ENCODE measurements at regions not wholly inside any gene's neighbourhood (a gene's known extent, or its start where the extent isn't known, plus 50 kb on each side); places are given as distances from the start of the nearest gene placed in this dataset.
"Not testable (repeated sequence)": the region's sequence is repeated elsewhere in the genome, so short reads cannot be mapped to it uniquely, and the experiment has no call there.

DNA sequence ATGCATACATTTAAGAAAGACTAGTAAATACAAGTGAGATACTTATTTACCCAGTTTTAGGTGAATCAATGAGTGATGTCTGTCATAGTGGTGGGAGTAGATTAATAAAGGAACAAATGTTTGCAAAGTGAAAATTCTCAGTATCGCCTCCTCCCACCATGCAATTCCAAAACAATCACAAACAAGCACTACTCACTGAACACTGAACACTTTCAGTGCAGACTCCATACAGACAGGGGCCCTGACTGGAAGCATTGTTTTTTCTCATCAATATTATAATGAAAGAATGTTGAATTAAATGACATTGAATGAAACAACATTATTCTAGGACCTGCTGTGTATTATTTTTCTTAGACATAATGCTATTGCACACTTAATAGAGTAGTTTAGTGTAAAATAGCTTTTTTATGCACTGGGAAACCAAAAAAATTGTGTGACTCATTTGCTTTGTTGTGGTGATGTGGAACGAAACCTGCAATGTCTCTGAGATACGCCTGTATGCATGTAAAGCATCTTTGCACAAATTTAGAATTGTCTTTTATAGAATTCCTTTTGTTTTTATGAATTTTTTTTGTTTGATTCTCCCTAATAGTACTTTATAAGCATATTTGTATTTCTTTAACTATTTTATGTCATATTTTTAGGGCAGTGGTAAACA lies 317.5 kb downstream of the UTRN start:
- H3K4me3 ChIP-seq (ENCODE audit: low read depth, low read length): no peak overlapping the region

DNA sequence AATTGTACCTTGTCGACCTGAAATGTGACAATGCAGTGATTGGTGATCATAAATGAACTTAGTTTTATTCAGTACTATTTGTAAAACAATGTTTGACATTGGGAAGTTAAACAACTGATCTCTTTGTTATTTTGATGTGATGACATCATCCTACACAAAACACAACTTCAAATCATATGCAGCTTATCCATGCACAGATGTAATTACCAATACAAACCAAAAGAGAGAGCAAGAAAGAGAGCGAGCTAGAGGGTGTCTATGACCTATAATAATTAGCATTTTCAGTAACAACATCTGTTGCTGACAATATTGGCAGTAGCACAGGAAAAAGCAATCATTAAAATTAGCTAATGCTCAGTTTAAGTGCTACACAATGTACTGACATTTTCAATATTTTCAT lies 320.9 kb downstream of the UTRN start:
- H3K4me3 ChIP-seq (ENCODE audit: low read depth, low read length): no peak overlapping the region

DNA sequence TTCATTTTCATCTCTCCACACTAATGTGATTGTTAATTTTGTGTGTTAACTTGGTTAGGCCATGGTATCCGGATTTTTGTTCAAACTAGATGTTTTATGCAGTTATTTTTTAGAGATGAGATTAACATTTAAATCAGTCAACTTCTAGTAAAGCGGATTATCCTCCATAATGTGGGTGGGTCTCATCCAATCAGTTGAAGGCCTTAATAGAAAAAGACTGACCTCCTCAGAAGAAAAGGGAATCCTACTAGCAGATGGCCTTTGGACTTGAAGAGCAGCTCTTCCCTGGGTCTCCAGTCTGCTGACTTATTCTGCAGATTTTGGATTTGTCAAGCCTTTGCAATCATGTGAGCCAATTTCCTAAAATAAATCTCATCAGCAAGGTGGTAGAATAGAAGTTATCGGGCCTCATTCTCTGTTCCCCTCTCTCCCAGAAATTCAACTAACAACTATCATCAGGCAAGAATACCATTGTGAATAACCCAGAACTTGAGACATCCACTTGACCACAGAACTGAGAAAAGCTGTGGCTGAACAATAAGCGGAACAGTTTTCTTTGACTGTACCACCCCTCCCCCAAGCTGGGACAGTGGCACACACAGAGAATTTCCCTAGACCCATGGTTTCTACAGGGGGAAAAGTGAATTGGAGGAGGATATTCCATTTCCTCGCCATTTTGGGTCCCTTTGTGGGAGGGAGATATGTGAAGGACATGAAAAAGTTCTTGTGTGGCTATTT lies 323.0 kb downstream of the UTRN start:
- no peak overlapping the region for H3K4me3 ChIP-seq (ENCODE audit: low read depth, low read length)

DNA sequence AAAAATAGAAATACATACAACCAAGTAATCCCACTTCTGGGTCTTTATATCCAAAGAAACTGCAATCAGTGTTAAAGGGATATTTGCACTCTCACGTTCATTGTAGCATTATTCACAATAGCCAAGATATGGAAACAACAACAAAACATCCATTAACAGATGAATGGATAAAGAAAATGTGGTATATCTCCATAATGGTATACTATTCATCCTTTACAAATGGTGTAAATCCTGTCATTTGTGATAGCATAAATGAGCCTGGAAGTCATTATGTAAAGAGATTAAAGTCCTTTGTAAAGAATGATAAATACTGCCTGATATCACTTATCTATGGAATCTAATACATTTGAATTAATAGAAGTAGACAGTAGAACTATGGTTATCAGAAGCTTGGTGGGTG lies 327.7 kb downstream of the UTRN start:
- H3K4me3 ChIP-seq (ENCODE audit: low read depth, low read length): no peak overlapping the region

DNA sequence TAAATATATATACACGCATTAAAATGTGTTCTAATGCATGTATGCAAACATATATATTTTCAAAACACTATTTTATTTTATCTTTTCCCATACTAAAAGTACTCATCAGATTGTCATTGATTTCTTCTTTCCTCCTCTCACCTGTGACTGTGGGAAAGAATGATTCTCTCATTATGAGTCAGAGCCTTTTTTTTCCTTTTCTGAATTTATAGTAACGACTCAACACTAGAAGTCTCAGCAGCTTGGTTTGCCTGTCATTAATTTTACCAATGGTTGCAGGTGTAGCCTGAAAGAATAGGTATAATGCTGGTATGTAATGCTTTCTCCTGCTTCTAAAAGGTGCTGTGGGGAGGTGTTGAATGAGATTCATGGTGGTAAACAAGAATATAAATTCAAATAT lies 328.7 kb downstream of the UTRN start:
- H3K4me3 ChIP-seq (ENCODE audit: low read depth, low read length): no peak overlapping the region

DNA sequence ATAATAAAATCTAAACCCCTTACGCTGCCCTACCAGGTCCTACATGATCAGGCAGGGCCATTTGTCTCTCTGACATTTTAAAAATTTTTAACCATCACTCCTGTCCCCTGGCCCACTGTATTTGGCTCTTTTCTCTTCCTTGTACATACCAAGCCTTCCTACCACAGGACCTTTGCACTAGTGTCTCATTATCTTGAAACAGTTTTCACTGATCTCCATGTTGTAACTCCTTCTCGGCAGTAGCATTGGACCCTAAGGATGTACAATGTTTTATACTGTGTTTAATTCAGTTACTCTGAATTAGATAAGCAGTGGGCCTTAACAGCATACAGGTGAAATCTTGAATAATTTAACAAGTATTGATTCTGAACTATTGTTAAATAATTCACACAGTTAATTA lies 330.7 kb downstream of the UTRN start:
- H3K4me3 ChIP-seq (ENCODE audit: low read depth, low read length): no peak overlapping the region

DNA sequence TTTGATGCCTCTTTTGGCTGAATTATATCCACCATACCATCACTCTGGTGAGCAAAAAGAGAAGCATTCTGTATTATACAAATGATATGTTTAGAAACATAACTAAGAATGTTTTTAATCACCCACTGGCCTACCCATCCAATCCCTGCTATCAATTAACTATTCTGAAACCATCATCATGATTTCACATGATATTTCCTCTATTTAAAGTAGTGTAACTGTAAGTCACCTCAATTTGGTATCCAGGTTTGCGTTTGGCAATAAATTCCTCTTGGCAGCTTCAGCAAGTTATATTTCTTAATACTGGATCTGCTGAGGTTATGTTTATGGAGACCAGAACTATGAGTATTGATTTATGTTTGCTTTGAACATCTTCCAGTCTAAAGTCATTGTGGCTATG lies 332.1 kb downstream of the UTRN start:
- no peak overlapping the region for H3K4me3 ChIP-seq (ENCODE audit: low read depth, low read length)

DNA sequence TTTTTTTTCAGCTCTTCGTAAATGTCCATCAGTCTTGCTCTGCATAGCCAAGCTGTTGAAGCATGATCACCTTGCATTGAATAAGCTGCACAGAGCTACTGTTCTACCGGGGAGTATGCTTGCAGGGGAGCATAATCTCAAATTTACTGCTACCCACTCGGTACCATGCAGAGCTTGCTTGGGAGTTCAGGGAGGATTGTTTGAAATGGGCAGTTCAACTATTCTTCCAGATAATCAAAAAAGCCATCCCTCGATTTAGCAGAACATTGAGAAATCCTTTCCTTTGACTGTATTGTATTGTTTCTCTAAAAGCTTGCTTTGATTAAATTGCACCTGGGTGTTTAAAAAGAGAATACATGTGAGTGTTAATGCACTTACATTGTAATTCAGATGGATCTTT lies 332.6 kb downstream of the UTRN start:
- no peak overlapping the region for H3K4me3 ChIP-seq (ENCODE audit: low read depth, low read length)

DNA sequence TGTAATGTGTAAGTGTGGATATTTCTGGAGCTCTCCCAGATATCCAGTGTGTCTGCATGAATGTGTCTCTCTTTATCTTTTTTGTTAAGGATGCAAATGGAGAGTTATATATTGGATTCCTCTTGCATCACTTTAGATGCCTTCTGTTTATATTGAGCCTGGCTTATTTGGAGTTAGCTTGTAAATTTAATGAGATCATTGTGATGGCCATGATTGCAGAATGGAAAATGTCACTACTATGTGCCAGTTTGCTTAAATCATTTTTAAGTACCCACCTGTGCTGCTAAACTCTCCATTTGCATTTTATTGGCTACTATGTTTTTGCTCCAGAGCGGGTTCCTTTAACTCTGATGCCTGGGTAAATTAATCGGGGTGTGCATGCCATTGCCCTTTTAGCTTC lies 334.8 kb downstream of the UTRN start:
- no peak overlapping the region for H3K4me3 ChIP-seq (ENCODE audit: low read depth, low read length)

DNA sequence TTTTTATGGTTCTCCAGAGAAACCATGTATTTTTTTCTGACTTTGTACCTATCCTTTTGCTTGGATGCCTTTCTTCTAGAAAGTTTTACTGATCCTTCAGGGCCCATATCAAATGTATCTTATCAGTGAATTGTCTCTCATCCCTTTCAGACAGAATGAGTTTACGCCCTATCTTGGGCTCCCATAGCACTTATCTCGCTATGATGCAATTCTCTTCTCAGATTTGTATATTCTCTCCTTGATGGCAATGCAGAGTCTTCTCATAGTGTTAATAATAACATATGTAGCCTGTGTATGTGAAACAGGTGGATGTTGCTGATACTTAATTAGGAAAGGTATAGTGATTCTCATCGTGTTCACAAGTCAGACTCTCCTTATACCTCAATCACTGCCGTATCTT lies 336.2 kb downstream of the UTRN start:
- H3K4me3 ChIP-seq (ENCODE audit: low read depth, low read length): no peak overlapping the region

DNA sequence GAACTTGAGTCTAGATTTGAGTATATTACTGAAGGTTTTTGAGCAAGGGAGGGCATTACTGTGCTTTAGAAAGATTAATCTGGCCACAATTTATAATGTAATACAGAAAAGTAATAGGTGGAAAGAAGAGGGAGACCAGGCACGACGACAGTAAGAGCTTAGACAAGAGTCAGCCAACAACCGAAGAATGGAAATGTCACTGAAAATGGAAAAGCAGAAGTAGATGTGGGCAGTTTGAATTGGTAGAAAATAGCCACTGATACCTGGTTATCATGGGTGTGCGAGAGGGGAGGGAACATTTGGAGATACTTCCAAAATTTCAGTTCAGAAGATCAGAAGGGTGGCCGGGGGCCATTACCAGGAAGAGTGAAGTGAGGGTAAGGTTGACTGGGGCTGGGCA lies 339.1 kb downstream of the UTRN start:
- no peak overlapping the region for H3K4me3 ChIP-seq (ENCODE audit: low read depth, low read length)

DNA sequence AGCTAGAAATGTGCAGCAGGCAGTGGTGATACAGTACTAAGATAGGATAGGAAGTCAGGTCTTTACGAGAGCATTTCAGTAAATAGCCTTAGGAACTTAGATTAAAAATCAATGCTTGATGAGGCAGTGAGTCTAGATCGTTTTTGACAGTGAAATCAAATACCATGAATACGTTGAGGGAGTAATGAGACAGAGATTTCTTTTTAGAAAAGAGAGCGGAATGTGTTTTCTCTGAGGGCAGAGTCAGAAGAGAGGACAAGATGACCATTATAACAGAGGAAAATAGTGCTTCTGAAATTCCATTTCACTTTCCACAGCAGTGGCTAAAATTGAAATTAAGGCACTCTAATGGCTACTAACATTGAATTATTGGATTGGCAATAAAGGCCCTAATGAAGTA lies 339.6 kb downstream of the UTRN start:
- no peak overlapping the region for H3K4me3 ChIP-seq (ENCODE audit: low read depth, low read length)

DNA sequence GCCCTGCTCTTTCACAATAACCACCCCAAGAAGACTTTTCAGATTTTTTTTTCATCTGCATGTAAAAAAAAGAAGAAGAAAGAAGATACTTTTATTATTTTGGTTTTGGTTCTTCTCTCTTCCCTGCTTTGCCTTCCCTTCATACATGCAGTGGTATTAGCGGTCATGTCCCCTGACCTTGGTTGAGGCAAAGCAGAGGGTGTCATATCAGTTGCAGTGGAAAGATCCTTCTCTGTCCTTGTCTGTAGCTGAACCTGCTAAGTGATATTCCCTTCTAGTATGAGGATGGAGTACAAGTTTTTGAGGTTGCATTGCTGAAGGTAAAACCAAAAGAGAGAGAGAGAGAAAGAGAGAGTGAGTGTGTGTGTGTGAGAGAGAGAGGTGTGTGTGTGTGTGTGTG lies 345.7 kb downstream of the UTRN start:
- no peak overlapping the region for H3K4me3 ChIP-seq (ENCODE audit: low read depth, low read length)

DNA sequence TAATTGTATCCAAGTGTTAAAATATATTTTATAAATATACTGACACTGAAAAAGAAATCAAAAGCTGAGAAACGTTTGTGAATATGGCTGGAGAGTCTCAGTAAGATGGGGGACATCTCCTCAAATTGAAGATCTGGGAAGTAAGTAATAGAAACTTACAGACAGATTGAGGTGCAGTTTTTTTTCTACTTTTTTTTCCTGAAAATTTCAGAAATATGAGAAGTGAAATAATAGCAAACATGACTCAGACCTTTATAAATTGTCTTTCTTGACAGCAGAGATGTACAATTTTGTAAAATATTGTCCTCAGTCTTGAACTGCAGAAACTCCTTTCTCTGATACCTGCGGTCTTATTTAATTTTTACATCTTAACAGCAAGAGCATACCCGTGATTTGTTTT lies 347.1 kb downstream of the UTRN start:
- no peak overlapping the region for H3K4me3 ChIP-seq (ENCODE audit: low read depth, low read length)

DNA sequence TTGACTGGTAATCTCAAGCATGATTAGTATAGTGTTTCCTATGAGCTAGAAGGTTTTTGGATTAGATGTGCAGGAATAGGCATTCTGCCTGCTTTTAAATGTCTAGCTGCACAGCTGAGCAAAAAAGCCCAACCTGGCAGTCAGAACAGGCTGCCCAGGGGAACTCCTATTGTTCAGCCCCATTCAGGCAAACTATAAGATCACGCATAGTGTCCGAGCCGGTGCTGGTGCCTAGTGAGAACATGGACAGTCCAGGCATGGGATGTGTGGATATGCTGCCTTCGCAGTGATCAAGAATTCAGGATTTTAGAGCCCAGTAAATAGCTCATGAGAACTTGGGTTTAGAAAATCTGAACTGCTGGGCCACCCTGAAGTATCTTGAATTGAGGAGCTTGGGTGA lies 348.8 kb downstream of the UTRN start:
- no peak overlapping the region for H3K4me3 ChIP-seq (ENCODE audit: low read depth, low read length)

DNA sequence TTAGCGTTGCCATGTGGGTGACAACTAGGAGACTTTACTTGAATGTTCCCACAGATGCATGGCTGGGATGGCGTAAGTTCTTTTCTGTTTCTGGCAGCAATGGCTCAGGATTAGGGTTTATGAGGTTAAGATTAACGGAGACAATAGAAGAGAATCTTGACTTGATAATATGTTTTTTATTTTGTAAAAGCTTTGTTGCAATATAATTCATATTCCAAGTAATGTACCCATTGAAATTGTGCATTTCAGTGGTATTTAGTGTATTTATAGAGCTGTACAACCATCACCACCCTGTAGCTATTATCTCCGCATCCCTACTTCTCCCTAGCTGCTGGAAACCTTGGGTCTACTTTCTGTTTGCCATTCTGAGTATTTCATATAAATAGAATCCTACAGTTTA lies 349.2 kb downstream of the UTRN start:
- H3K4me3 ChIP-seq (ENCODE audit: low read depth, low read length): no peak overlapping the region

DNA sequence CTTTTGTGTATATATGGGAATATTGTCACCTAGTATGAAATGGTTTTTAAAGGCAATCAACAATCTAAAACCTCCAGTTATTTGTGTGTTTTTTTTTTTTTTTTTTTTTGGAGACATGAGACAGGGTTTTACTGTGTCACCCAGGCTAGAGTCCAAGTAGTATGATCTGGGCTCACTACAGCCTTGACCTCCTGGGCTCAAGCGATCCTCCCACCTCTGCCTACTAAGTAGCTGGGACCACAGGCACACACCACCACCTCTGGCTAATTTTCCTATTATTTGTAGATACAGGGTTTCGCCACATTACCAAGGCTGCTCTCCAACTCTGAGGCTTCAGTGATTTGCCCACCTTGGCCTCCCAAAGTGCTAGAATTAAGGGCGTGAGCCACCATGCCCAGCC lies 349.9 kb downstream of the UTRN start:
- no peak overlapping the region for H3K4me3 ChIP-seq (ENCODE audit: low read depth, low read length)

DNA sequence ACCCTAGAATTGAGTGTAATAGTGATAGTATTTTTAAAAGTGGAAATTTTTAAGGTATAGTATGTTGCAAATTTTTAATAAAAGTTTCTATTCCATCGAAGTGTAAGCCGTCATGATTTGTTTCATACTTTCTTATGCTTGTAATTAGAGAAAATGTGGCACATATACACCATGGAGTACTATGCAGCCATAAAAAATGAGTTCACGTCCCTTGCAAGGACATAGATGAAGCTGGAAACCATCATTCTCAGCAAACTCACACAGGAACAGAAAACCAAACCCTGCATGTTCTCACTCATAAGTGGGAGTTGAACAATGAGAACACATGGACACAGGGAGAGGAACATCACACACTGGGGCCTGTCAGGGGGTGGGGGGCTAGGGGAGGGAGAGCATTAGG lies 350.9 kb downstream of the UTRN start:
- not testable (repeated sequence) for H3K4me3 ChIP-seq (ENCODE audit: low read depth, low read length)

DNA sequence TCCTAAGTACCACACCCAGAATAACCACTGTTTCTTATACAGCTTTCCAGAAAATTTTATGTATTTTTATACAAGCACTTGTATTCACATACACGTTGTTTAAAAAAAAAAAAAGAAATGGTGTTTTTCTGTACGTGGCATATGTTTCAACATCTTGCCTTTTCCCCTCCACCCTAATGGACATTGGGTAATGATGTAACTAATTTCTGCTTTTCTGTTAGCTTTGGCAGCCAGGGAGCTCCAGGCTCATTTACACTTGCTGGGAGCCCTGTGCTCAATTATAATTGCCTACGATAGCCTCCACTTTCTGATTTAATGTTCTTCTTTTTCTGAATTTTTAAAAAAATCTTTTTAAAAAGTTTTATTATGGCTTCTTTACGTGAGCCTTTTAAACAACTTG lies 352.4 kb downstream of the UTRN start:
- H3K4me3 ChIP-seq (ENCODE audit: low read depth, low read length): no peak overlapping the region

DNA sequence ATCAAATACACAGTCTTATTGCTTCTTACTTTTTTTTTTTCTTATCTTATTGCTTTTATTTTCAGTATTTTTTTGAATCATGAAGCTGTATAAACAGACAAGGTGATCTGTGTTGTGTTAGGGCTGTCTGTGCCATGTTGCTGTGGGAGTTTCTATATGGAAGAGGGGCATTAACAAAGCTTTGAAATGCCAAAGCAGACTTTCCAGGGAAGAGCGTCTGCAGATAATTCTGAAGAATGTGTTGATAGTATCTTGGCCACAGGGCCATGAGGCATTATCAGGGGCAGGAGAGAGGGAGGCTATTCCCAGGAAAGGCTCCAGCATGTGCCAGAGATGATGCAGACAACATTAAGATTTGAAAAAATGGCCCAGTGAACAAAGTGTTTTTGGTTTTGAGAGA lies 354.5 kb downstream of the UTRN start:
- no peak overlapping the region for H3K4me3 ChIP-seq (ENCODE audit: low read depth, low read length)

DNA sequence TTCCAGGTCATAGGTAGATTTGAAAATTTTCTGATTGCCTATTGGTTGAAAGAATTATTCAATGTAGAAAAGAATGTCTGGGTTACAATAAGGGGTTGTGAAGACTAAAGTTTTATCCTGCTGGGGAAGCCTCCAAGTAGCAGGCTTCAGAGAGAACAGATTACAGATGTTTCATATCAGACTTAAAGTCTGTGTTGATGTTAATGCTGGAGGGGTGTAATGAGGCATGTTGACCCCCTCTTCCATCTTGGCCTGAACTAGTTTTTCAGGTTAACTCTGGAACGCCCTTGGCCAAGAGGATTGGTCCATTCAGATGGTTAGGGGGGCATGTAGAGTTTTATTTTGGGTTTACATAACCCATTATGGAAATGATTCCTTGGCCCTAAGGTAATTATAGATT lies 356.2 kb downstream of the UTRN start:
- H3K4me3 ChIP-seq (ENCODE audit: low read depth, low read length): no peak overlapping the region

DNA sequence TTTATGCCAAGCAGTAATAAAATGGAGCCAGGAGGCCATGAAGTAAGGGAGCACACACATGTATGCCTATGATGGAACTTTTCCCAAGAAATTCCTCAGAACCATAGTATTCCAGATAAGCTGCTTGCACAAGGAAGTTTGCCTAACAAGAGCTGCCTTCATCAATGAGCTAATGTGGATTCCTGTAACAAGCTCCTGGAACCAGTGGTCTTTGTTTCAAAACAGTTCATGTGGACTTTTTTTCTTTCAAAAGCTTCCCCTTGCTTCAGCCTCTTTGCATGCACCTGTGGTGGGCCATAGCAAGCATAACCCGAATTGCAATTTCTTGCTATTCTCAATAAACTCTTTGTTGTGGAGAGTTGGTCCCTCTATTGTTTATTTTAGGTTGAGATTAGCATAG lies 359.6 kb downstream of the UTRN start:
- no peak overlapping the region for H3K4me3 ChIP-seq (ENCODE audit: low read depth, low read length)
